ENCODE measurements at regions not wholly inside any gene's neighbourhood (a gene's known extent, or its start where the extent isn't known, plus 50 kb on each side); places are given as distances from the start of the nearest gene placed in this dataset.

DNA sequence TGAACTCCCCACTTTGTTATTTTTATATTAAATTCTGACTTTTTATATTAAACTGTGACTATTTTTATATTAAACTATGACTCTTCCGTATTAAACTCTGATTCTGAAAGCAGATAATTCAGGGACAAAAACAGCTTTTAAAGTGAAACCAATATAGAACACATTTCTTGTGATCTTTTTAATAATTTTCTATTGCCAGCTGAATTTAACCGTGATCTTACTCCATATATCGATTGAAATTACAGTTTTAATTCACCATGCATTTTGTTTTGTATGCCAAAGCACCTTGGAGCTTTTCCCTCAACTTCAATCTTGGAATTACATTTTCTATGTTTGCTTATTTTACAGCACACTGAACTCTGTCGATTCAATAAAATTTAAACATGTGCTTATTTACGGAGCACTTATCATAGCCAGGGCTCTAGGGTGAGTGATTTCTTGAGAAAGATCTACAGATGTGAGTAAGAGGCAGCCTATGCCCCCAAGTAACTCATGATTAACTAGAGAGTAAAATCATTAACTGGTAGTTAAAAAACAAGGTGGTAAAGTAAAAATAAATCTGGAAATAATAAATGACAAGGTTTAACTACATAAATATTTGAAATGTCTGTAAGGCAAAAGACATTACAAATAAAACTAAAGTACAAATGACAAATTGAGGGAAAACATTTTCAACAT, 72.9 kb upstream of the ALDH1B1 start:
- no peak for DNase-seq
- intact Hi-C loops (cut with DNase I) = no loop called here
- Histone ChIP-seq H3K27me3 (no peaks in the 10 kb centered on the region), H3K4me3 (no peak overlapping the region), H3K36me3 (no peaks in the 10 kb centered on the region), H3K27ac (no peak overlapping the region), H3K9me3 (no peaks in the 10 kb centered on the region), H3K4me1 (no peaks in the 10 kb centered on the region)
- no peak for ATAC-seq
- TF ChIP-seq, protein P1, sequence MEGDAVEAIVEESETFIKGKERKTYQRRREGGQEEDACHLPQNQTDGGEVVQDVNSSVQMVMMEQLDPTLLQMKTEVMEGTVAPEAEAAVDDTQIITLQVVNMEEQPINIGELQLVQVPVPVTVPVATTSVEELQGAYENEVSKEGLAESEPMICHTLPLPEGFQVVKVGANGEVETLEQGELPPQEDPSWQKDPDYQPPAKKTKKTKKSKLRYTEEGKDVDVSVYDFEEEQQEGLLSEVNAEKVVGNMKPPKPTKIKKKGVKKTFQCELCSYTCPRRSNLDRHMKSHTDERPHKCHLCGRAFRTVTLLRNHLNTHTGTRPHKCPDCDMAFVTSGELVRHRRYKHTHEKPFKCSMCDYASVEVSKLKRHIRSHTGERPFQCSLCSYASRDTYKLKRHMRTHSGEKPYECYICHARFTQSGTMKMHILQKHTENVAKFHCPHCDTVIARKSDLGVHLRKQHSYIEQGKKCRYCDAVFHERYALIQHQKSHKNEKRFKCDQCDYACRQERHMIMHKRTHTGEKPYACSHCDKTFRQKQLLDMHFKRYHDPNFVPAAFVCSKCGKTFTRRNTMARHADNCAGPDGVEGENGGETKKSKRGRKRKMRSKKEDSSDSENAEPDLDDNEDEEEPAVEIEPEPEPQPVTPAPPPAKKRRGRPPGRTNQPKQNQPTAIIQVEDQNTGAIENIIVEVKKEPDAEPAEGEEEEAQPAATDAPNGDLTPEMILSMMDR (IDR thresholded peaks at IDR 0.05) = no peak
- 64% methylated on average over 5 of the region's 5 CpGs for WGBS (ENCODE audit: insufficient coverage, low coverage, low lambda C conversion rate, missing lambda C conversion rate)

DNA sequence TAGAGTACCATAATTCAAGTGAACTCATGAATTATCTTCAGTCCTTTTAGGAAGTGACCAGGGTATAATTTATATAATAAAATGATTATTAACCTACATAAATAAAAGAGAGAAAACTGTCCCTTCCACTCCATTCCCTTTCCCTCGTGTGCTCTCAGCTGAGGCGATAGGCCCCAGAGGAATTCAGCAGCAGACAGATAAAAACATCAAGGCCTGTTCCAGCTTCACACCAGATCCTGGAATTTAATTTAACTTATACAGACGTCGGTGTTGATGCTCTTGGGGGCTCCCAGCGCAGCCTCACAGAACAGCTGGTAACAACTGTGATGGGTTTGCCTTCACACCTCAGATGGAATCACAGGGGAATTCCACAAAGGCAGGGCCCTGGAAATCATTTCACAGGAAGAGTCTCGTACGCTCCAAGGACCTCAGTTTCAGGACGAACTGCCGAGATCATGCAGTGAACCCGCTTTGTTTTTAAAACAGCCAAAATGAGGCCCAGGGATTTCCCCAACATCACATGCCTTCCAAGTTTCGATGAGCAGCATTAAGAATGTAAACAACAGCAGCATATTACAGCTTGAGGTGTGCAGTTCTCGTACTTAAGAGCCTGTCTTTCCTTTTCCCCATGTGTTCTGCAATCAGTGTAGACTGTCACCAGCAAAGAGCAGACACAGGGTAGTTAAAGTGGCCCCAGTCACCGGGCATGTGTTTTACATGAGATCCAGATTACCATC, 73.6 kb upstream of the ALDH1B1 start:
- peak in 1 of 4 donors; percentile 57 for ATAC-seq
- Histone ChIP-seq H3K27ac (no peak overlapping the region), H3K27me3 (no peaks in the 10 kb centered on the region), H3K9me3 (no peaks in the 10 kb centered on the region), H3K4me3 (no peak overlapping the region), H3K4me1 (no peaks in the 10 kb centered on the region), H3K36me3 (no peaks in the 10 kb centered on the region)
- no peak for DNase-seq
- TF ChIP-seq POLR2A (IDR thresholded peaks at IDR 0.05) = no peak
- TF ChIP-seq, protein P1 (IDR thresholded peaks at IDR 0.05) = no peak
- WGBS (ENCODE audit: insufficient coverage, low coverage, low lambda C conversion rate, missing lambda C conversion rate) = 47% methylated on average over 7 of the region's 13 CpGs
- intact Hi-C loops (cut with DNase I) = no loop called here

DNA sequence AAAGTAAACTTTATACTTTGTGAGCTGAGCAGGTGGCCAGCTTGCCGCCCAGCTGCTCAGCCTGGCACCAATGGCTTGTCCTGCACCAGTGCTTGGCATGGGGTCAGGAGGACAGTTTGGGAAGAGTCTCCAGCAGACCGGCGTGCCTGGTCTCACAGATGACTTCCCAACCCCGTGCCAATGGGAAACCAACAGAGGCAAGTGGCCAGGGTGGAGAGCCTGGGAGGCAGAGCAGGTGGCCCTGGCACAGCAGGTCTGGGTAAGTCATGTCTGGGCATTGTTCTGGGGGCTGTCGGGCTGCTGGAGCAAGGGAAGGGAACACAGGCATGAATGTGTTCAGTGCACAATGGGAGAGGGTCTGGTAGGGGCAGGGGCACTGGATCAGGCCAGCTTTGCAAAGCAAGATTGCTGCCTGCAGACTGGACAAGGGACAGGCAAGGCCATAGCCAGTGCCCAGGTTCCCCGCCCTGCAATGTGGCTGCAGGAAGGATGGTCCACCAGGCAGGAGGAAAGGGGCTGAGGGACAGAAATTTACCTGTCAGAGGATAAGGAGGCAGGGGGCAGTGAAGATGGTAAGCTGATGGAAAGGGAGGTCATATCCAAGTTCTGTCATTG, 76.2 kb upstream of the ALDH1B1 start:
- Histone ChIP-seq H3K4me1 (no peaks in the 10 kb centered on the region), H3K9me3 (no peaks in the 10 kb centered on the region), H3K27me3 (no peaks in the 10 kb centered on the region), H3K36me3 (no peaks in the 10 kb centered on the region), H3K27ac (no peak overlapping the region), H3K4me3 (no peak overlapping the region)
- TF ChIP-seq, protein P1 (IDR thresholded peaks at IDR 0.05) = no peak
- no peak for TF ChIP-seq POLR2A (IDR thresholded peaks at IDR 0.05)
- ATAC-seq (peak in 2 of 4 donors; percentile 29 to 45), DNase-seq (peak in 1 of 3 donors; percentile 34)
- WGBS (ENCODE audit: insufficient coverage, low coverage, low lambda C conversion rate, missing lambda C conversion rate) = 61% methylated on average over 2 of the region's 6 CpGs
- intact Hi-C loops (cut with DNase I) = no loop called here

DNA sequence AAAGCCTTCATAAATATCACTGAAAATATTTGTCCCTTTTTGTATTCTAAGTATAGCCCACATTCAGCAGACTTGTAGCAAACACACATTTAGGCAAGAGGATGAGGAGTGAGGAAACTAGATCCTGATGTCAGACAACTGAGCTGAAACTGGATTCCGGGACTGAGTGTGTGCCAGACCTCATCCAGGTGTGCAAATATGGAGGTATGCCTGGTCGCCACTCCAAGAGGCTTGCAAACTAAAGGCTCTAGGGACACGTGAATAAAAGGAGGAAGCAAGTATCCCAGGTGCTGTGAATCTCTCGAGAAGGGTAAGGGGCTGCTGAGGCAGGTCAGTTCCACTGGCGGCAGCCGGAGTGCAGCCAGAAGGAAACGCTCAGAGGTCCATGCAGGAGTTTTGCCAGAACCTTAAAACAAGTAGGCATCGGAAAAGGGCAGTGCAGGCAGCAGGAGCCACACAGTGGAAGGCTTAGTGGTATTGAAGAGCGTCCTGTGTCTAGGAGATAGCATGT, 77.4 kb upstream of the ALDH1B1 start:
- no peak for ATAC-seq
- TF ChIP-seq POLR2A (IDR thresholded peaks at IDR 0.05) = no peak
- TF ChIP-seq, protein P1 (IDR thresholded peaks at IDR 0.05) = no peak
- Histone ChIP-seq H3K36me3 (no peaks in the 10 kb centered on the region), H3K9me3 (no peaks in the 10 kb centered on the region), H3K27ac (no peak overlapping the region), H3K27me3 (no peaks in the 10 kb centered on the region), H3K4me1 (no peaks in the 10 kb centered on the region), H3K4me3 (no peak overlapping the region)
- WGBS (ENCODE audit: insufficient coverage, low coverage, low lambda C conversion rate, missing lambda C conversion rate) = 67% methylated on average over 9 of the region's 9 CpGs
- no peak for DNase-seq
- intact Hi-C loops (cut with DNase I) = no loop called here

Measured in right lobe of liver (tissue), 6 donors.